ENCODE measurements at regions not wholly inside any gene's neighbourhood (a gene's known extent, or its start where the extent isn't known, plus 50 kb on each side); places are given as distances from the start of the nearest gene placed in this dataset.
A peak's percentile ranks its signal among the peaks of the same experiment; 100 is the strongest.

GRCh38 chr12:28991626-28992025, 157.5 kb upstream of the FAR2 start:
- intact Hi-C loops (cut with micrococcal nuclease), result loop anchor here (10.0 kb wide), 1 partner anchor 497 kb away; no protein-coding TSS in a partner anchor
- POLR2A ChIA-PET (ENCODE audit: unreplicated experiment), result interaction anchor here (0.6 kb wide), 1 partner anchor 909 kb away, joined by 6 read pairs; no protein-coding TSS in a partner anchor
- no peak for TF ChIP-seq EZH2 (IDR thresholded peaks at IDR 0.05; ENCODE audit: low read length, unreplicated experiment)
- no peak for TF ChIP-seq CTCF (conservative IDR thresholded peaks at IDR 0.05; ENCODE audit: low read depth, low read length)
- TF ChIP-seq EZH2phosphoT487 (IDR thresholded peaks at IDR 0.05; ENCODE audit: borderline replicate concordance, low read length), result 0 out of 2 replicates have a peak, but pooled peaks have one; percentile 27

GRCh38 chr12:28993720-28994119, 155.4 kb upstream of the FAR2 start:
- Histone ChIP-seq H3K9me3 (ENCODE audit: low read length) (no peaks in the 10 kb centered on the region), H3K36me3 (ENCODE audit: low read depth, low read length) (no peaks in the 10 kb centered on the region), H3K9ac (ENCODE audit: low read length) (no peak overlapping the region), H3K9me2 (replicated peaks; ENCODE audit: low read length) (no peaks in the 10 kb centered on the region), H3K4me1 (ENCODE audit: insufficient read depth, low read length) (no peaks in the 10 kb centered on the region), H3K27ac (ENCODE audit: low read length) (no peak overlapping the region), H2AFZ (ENCODE audit: low read length) (no peak overlapping the region), H4K20me1 (ENCODE audit: low read length) (no peaks in the 10 kb centered on the region), H3F3A (ENCODE audit: low read length, unreplicated experiment) (no peaks in the 10 kb centered on the region), H3K27me3 (ENCODE audit: low read length) (no peaks in the 10 kb centered on the region), H3K4me2 (ENCODE audit: low read length) (no peak overlapping the region), H3K79me2 (ENCODE audit: low read length) (no peaks in the 10 kb centered on the region), H3K4me3 (ENCODE audit: low read length) (no peak overlapping the region)
- ChIA-PET POLR2A (ENCODE audit: unreplicated experiment) (interaction anchor here (0.6 kb wide), 1 partner anchor 9 kb away, joined by 7 read pairs; no protein-coding TSS in a partner anchor), CTCF (no interaction called here)
- ATAC-seq (peak; percentile 23; the same call in 1 of the 2 replicates), DNase-seq (no peak)
- TF ChIP-seq EZH2 (IDR thresholded peaks at IDR 0.05; ENCODE audit: low read length, unreplicated experiment) (no peak), CTCF (conservative IDR thresholded peaks at IDR 0.05; ENCODE audit: low read depth, low read length) (no peak), EZH2phosphoT487 (IDR thresholded peaks at IDR 0.05; ENCODE audit: borderline replicate concordance, low read length) (no peak)
- BruUV-seq (replicated peaks), result no TSS peak
- intact Hi-C loops (cut with micrococcal nuclease), result loop anchor here (10.0 kb wide), 1 partner anchor 499 kb away; no protein-coding TSS in a partner anchor

More at GRCh38 chr12:28991626-28992025, 157.5 kb upstream of the FAR2 start:
- Histone ChIP-seq H4K20me1 (ENCODE audit: low read length) (no peaks in the 10 kb centered on the region), H3K27ac (ENCODE audit: low read length) (no peak overlapping the region), H3K4me1 (ENCODE audit: insufficient read depth, low read length) (peaks cover 10% of the 10 kb centered on the region), H3K4me3 (ENCODE audit: low read length) (no peak overlapping the region), H3K79me2 (ENCODE audit: low read length) (no peaks in the 10 kb centered on the region), H3K27me3 (ENCODE audit: low read length) (no peaks in the 10 kb centered on the region), H3K9me2 (replicated peaks; ENCODE audit: low read length) (no peaks in the 10 kb centered on the region), H3K9ac (ENCODE audit: low read length) (no peak overlapping the region), H3K4me2 (ENCODE audit: low read length) (no peak overlapping the region), H3F3A (ENCODE audit: low read length, unreplicated experiment) (no peaks in the 10 kb centered on the region), H3K9me3 (ENCODE audit: low read length) (no peaks in the 10 kb centered on the region), H2AFZ (ENCODE audit: low read length) (no peak overlapping the region), H3K36me3 (ENCODE audit: low read depth, low read length) (no peaks in the 10 kb centered on the region)
- no peak for ATAC-seq
- DNase-seq, result no peak
- CTCF ChIA-PET, result no interaction called here
- BruUV-seq (replicated peaks), result no TSS peak

GRCh38 chr12:28994179-28994715, 154.8 kb upstream of the FAR2 start:
- ChIA-PET CTCF (no interaction called here), POLR2A (ENCODE audit: unreplicated experiment) (interaction anchor here (0.7 kb wide), 1 partner anchor 170 kb away, joined by 3 read pairs; no protein-coding TSS in a partner anchor)
- ATAC-seq, result no peak

More at GRCh38 chr12:28994179-28994715, 154.8 kb upstream of the FAR2 start:
- intact Hi-C loops (cut with micrococcal nuclease), result loop anchor here (10.0 kb wide), 1 partner anchor 499 kb away; no protein-coding TSS in a partner anchor
- Histone ChIP-seq H3K36me3 (ENCODE audit: low read depth, low read length) (no peaks in the 10 kb centered on the region), H3F3A (ENCODE audit: low read length, unreplicated experiment) (no peaks in the 10 kb centered on the region), H3K9ac (ENCODE audit: low read length) (no peak overlapping the region), H3K4me1 (ENCODE audit: insufficient read depth, low read length) (no peaks in the 10 kb centered on the region), H3K4me3 (ENCODE audit: low read length) (no peak overlapping the region), H3K79me2 (ENCODE audit: low read length) (no peaks in the 10 kb centered on the region), H3K9me2 (replicated peaks; ENCODE audit: low read length) (no peaks in the 10 kb centered on the region), H2AFZ (ENCODE audit: low read length) (no peak overlapping the region), H4K20me1 (ENCODE audit: low read length) (no peaks in the 10 kb centered on the region), H3K27ac (ENCODE audit: low read length) (no peak overlapping the region), H3K27me3 (ENCODE audit: low read length) (no peaks in the 10 kb centered on the region), H3K4me2 (ENCODE audit: low read length) (no peak overlapping the region), H3K9me3 (ENCODE audit: low read length) (no peaks in the 10 kb centered on the region)
- no peak for DNase-seq
- BruUV-seq (replicated peaks), result no TSS peak
- TF ChIP-seq EZH2 (IDR thresholded peaks at IDR 0.05; ENCODE audit: low read length, unreplicated experiment), result no peak
- TF ChIP-seq EZH2phosphoT487 (IDR thresholded peaks at IDR 0.05; ENCODE audit: borderline replicate concordance, low read length), result no peak
- no peak for TF ChIP-seq CTCF (conservative IDR thresholded peaks at IDR 0.05; ENCODE audit: low read depth, low read length)

All from PC-3 (cell line).